Ovary (tissue), 7 donors: ENCODE measurements at regions not wholly inside any gene's neighbourhood (a gene's known extent, or its start where the extent isn't known, plus 50 kb on each side); places are given as distances from the start of the nearest gene placed in this dataset.

Experiments used
- DNase-seq, 5 donors: peaks; one replicate each; pipeline ENCODE4 v3.0.0-alpha.2; 2019 to 2020
- H3K27ac ChIP-seq, 2 donors: fragments of 200-600 bp; one replicate each; pipeline versions ENCODE4 v1.5.1 to v1.8.0; 2019 to 2022
- H3K27me3 ChIP-seq: fragments of 200-600 bp; one replicate; pipeline ENCODE4 v1.8.0; 2022
- H3K36me3 ChIP-seq: fragments of 200-600 bp; sonication (generic); one replicate; pipeline ENCODE4 v1.5.1; 2019
- H3K4me1 ChIP-seq: one replicate; pipeline ENCODE4 v1.8.1; 2013; ENCODE audit warnings: mild to moderate bottlenecking, moderate library complexity; ENCODE audit not compliant: insufficient read depth
- H3K4me3 ChIP-seq: fragments of 200-600 bp; sonication (generic); one replicate; pipeline ENCODE4 v1.5.1; 2017
- H3K9me3 ChIP-seq, 2 donors: fragments of 200-600 bp in 1 of 2; sonication (generic) in 1 of 2; one replicate each; pipeline versions ENCODE4 v1.5.1 to v1.8.1; 2013 to 2019; ENCODE audit warnings: mild to moderate bottlenecking in 1 of 2, moderate library complexity in 1 of 2
- EP300 ChIP-seq: sonication (generic); formaldehyde crosslinking; IDR thresholded peaks from one replicate; pipeline ENCODE4 v1.6.1; 2017; ENCODE audit warnings: antibody characterized with exemption
- POLR2A ChIP-seq: fragments of 450-650 bp; IDR thresholded peaks from one replicate; pipeline ENCODE4 v1.6.1; 2017; ENCODE audit warnings: antibody characterized with exemption, mild to moderate bottlenecking, moderate library complexity
- WGBS, 3 donors: extraction: QIAGEN DNeasy Blood & Tissue Kit in 1 of 3; methylation state at CpG; one replicate each; pipeline versions ENCODE4 v1.1.5 to v1.1.7; 2013 to 2017; 5-methylcytosine and 5-hydroxymethylcytosine counted together
- intact Hi-C, 4 donors: fragments of 100-400 bp; cut with DNase I; formaldehyde crosslinking; loops; one replicate each; pipeline versions ENCODE4 v1.11.0 to v1.15.1; 2022 to 2023
- TF ChIP-seq, protein P1 (sequence below), 3 donors: fragments of 450-650 bp in 2 of 3; fragments of 200-600 bp in 1 of 3; IDR thresholded peaks; one replicate each; pipeline versions ENCODE4 v1.5.1 to v1.8.0; 2016 to 2022; ENCODE audit warnings: antibody characterized with exemption in 3 of 3, mild to moderate bottlenecking in 1 of 3
- donor health status: DM: no; HTN: no; CAD: no; lungs with moderate emphysema.
- donor health status: DM: no; HTN: no; CAD: no.
- donor health status: Bipolar disorder and iron deficiency.
- donor health status: DM: no; HTN: no; CAD: no.
- donor health status: DM: yes; HTN: yes; CAD: no.

DNA sequence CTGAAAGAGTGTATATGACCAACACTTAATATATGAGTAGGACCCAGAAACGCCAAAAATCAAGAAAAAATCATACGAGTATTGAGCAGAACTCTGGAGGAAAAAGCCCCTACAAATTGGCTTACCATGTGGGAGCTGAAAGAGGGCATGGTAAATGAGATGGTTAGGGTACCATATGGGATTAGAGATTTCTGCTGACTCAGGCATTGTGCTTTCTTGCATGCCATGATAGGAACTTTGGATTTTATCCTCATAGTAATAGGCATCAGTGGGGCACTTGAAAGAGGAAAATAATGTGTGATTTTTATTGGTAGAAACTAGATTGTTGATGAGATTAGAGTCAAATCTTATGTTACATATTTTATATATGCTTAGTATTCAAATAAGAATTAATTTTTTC lies 271.1 kb downstream of the CBLN2 start:
- 81 to 84% (median 81%) methylated on average over 2 of the region's 2 CpGs for WGBS, 3 donors
- Histone ChIP-seq H3K4me3 (no peak overlapping the region), H3K27ac (no peak overlapping the region), H3K9me3 (no peaks in the 10 kb centered on the region), H3K4me1 (no peaks in the 10 kb centered on the region), H3K36me3 (no peaks in the 10 kb centered on the region), H3K27me3 (no peaks in the 10 kb centered on the region)
- TF ChIP-seq, protein P1, sequence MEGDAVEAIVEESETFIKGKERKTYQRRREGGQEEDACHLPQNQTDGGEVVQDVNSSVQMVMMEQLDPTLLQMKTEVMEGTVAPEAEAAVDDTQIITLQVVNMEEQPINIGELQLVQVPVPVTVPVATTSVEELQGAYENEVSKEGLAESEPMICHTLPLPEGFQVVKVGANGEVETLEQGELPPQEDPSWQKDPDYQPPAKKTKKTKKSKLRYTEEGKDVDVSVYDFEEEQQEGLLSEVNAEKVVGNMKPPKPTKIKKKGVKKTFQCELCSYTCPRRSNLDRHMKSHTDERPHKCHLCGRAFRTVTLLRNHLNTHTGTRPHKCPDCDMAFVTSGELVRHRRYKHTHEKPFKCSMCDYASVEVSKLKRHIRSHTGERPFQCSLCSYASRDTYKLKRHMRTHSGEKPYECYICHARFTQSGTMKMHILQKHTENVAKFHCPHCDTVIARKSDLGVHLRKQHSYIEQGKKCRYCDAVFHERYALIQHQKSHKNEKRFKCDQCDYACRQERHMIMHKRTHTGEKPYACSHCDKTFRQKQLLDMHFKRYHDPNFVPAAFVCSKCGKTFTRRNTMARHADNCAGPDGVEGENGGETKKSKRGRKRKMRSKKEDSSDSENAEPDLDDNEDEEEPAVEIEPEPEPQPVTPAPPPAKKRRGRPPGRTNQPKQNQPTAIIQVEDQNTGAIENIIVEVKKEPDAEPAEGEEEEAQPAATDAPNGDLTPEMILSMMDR (IDR thresholded peaks at IDR 0.05) = no peak
- TF ChIP-seq EP300 = no peak
- no peak for TF ChIP-seq POLR2A
- DNase-seq = no peak
- intact Hi-C loops = no loop called here

DNA sequence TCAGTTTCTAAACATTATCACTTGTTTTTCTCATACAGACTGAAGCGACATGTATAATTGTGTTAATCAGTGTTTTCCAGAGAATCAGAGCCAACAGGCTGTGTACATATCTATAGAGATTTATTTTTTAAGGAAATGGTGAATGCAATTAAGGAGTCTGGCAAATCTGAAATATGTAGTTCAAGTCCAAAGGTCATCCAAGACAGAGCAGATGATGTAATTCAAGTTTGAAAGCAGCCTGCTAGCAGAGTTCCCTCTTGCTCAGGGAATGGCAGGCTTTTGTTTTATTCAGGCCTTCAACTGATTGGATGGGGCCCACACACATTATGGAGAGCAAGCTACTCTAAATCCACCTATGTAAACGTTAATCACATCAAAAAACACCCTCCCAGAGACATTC lies 282.6 kb downstream of the CBLN2 start:
- DNase-seq = no peak
- 10 to 25% (median 18%) methylated on average over 2 of the region's 2 CpGs for WGBS, 3 donors
- Histone ChIP-seq H3K27me3 (no peaks in the 10 kb centered on the region), H3K4me1 (no peaks in the 10 kb centered on the region), H3K9me3 (no peaks in the 10 kb centered on the region), H3K4me3 (no peak overlapping the region), H3K36me3 (no peaks in the 10 kb centered on the region), H3K27ac (no peak overlapping the region)
- TF ChIP-seq, protein P1 (IDR thresholded peaks at IDR 0.05) = no peak
- TF ChIP-seq POLR2A (no peak), EP300 (no peak)
- intact Hi-C loops = no loop called here

DNA sequence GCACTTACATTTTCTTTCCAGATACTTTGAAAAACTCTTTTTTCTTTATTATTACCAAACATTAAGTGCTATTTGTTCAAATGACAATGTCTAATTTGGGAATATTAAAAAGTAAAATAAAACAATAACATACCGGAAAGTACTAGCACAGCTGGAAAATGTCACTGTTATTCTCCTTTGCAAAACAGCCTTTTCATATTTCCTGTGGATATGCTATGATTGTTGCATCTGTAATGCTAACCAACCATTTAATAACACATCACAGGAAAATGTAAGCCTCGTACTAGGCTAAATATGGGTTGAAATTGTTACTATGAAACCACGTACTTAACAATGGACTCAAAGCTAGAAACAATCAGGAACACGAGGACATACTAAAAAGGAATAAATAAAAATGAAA lies 298.1 kb downstream of the CBLN2 start:
- Histone ChIP-seq H3K4me1 (no peaks in the 10 kb centered on the region), H3K27ac (no peak overlapping the region), H3K9me3 (no peaks in the 10 kb centered on the region), H3K36me3 (no peaks in the 10 kb centered on the region), H3K4me3 (no peak overlapping the region), H3K27me3 (no peaks in the 10 kb centered on the region)
- no peak for DNase-seq
- TF ChIP-seq EP300 (no peak), POLR2A (no peak)
- TF ChIP-seq, protein P1 (IDR thresholded peaks at IDR 0.05) = no peak
- intact Hi-C loops = no loop called here
- WGBS, 3 donors = 8 to 27% (median 12%) methylated on average over 4 of the region's 4 CpGs

DNA sequence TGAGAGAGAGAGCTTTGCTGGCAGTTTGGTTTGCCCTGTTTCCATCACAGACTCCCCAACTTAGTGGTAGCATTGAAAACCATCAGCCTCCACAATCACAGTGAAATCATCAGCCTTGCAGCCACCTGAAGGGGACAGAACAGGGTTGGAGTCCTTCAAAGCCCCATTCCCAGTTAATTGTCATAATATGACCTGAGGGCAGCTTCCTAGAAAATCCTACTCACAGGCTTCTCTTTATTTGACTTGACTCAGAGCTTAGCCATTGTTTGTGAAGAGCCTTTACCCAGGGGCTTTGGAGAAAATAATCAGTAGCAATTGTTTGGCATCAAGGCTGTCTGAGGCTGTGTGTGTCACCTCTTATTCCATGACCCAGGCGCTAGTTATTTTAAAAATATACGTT lies 308.7 kb downstream of the CBLN2 start:
- no peaks in the 10 kb centered on the region for H3K9me3 ChIP-seq
- no peaks in the 10 kb centered on the region for H3K36me3 ChIP-seq
- DNase-seq = no peak
- WGBS, 3 donors = 85 to 89% (median 85%) methylated on average over 2 of the region's 2 CpGs
- intact Hi-C loops = no loop called here
- no peaks in the 10 kb centered on the region for H3K27me3 ChIP-seq
- H3K27ac ChIP-seq = no peak overlapping the region
- TF ChIP-seq, protein P1 (IDR thresholded peaks at IDR 0.05) = no peak
- TF ChIP-seq POLR2A = no peak
- no peak for TF ChIP-seq EP300
- H3K4me1 ChIP-seq = no peaks in the 10 kb centered on the region
- no peak overlapping the region for H3K4me3 ChIP-seq

DNA sequence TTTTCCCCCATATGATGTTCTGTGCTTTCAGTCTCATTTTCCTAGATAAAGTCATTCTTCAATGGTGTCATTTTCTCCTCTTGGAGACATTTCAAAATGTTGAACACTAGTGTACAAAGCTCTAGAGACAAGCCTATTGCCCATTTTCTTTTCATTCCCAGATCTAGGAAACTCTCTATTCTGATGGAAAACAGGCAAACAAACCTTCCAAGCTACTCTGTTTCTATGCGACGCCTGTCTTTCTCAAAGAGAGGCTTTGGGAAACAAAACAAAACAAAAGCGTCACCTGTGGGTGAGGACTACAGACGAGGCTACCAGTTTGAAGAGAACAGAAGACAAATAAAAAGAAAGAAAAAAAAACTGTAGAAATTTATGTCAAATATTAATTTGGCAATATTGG lies 311.0 kb downstream of the CBLN2 start:
- Histone ChIP-seq H3K27me3 (no peaks in the 10 kb centered on the region), H3K9me3 (no peaks in the 10 kb centered on the region), H3K4me3 (no peak overlapping the region), H3K36me3 (no peaks in the 10 kb centered on the region), H3K4me1 (no peaks in the 10 kb centered on the region), H3K27ac (no peak overlapping the region)
- 77 to 82% (median 78%) methylated on average over 4 of the region's 4 CpGs for WGBS, 3 donors
- DNase-seq = no peak
- TF ChIP-seq POLR2A = no peak
- TF ChIP-seq, protein P1 (IDR thresholded peaks at IDR 0.05) = no peak
- no peak for TF ChIP-seq EP300
- intact Hi-C loops = no loop called here
